ENCODE measurements at regions not wholly inside any gene's neighbourhood (a gene's known extent, or its start where the extent isn't known, plus 50 kb on each side); places are given as distances from the start of the nearest gene placed in this dataset.
A peak's percentile ranks its signal among the peaks of the same experiment; 100 is the strongest.

DNA sequence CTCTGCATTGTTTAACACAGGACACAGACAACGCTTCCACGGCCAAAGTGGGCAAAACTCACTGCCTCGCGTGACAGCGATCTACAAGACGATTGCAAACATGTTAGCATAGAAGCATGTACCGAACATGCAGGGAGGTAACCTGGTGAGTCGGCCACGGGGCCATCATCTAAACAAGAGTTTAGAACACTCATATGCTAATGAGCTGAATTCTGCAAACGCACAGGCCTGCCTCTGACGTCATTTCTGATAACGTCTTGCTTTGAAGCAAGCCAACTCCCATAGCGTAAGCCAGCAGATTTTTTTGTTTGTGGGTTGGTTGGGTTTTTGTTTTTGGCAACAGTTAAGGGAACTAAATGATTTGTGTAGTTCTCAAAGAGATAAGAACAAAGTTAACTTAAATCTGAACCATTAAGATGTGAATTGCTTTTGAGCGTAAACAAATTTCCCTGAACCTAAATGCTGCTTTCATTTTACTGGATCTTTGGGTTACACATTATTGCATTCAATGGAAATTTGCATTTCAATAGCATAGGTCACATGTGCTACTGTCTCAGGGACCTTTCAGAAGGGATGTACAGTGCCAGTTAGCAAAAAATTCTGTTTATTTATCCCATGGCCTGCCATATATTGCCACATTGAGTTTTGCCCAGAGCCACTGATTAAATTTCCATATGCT is 184.5 kb upstream of the PDE10A start (continued):
- TF ChIP-seq ZBTB21 (tag by site-specific recombination; IDR thresholded peaks at IDR 0.05), result peak; percentile 92
- no peak for TF ChIP-seq ZNF202 (tag by site-specific recombination; IDR thresholded peaks at IDR 0.05; ENCODE audit: borderline replicate concordance)
- no peak for TF ChIP-seq ZNF214 (tag by site-specific recombination; IDR thresholded peaks at IDR 0.05; ENCODE audit: borderline replicate concordance)
- no peak for TF ChIP-seq KLF1 (tag by site-specific recombination; IDR thresholded peaks at IDR 0.05)
- TF ChIP-seq ZNF184 (tag by site-specific recombination; IDR thresholded peaks at IDR 0.05), result 0 out of 2 replicates have a peak, but pooled peaks have one; percentile 41
- TF ChIP-seq ZNF639 (tag by site-specific recombination; IDR thresholded peaks at IDR 0.05), result peak; percentile 54; the same call in 1 of the 2 replicates
- no peak for TF ChIP-seq ZNF221 (tag by site-specific recombination; IDR thresholded peaks at IDR 0.05; ENCODE audit: borderline replicate concordance)
- peak; percentile 54; the same call in 1 of the 2 replicates for TF ChIP-seq OSR2 (tag by site-specific recombination; IDR thresholded peaks at IDR 0.05)
- TF ChIP-seq ZNF132 (tag by site-specific recombination; IDR thresholded peaks at IDR 0.05; ENCODE audit: borderline replicate concordance), result no peak
- TF ChIP-seq SCRT2 (tag by site-specific recombination; IDR thresholded peaks at IDR 0.05), result peak; percentile 39; the same call in 1 of the 2 replicates
- TF ChIP-seq ZNF792 (tag by site-specific recombination; IDR thresholded peaks at IDR 0.05), result no peak
- no peak for TF ChIP-seq ZNF785 (tag by site-specific recombination; IDR thresholded peaks at IDR 0.05)
- no peak for TF ChIP-seq ZBTB1 (tag by site-specific recombination; IDR thresholded peaks at IDR 0.05)
- TF ChIP-seq ZBTB20 (tag by site-specific recombination; IDR thresholded peaks at IDR 0.05), result 0 out of 2 replicates have a peak, but pooled peaks have one; percentile 16
- 0 out of 2 replicates have a peak, but pooled peaks have one; percentile 39 for TF ChIP-seq ZNF76 (tag by site-specific recombination; IDR thresholded peaks at IDR 0.05; ENCODE audit: borderline replicate concordance, low read depth)
- TF ChIP-seq ZNF366 (tag by site-specific recombination; conservative IDR thresholded peaks at IDR 0.05), result peak; percentile 53
- no peak for TF ChIP-seq ZNF19 (tag by site-specific recombination; IDR thresholded peaks at IDR 0.05; ENCODE audit: low read depth)
- TF ChIP-seq ZNF404 (tag by site-specific recombination; IDR thresholded peaks at IDR 0.05), result no peak
- peak; percentile 63; the same call in 1 of the 2 replicates for TF ChIP-seq KLF10 (tag by site-specific recombination; IDR thresholded peaks at IDR 0.05)
- peak; percentile 53; the same call in 1 of the 2 replicates for TF ChIP-seq ZNF24 (tag by site-specific recombination; IDR thresholded peaks at IDR 0.05)
- TF ChIP-seq ZNF10 (tag by site-specific recombination; IDR thresholded peaks at IDR 0.05), result no peak
- no peak for TF ChIP-seq IKZF3 (tag by site-specific recombination; IDR thresholded peaks at IDR 0.05)
- TF ChIP-seq ZBTB17 (tag by site-specific recombination; IDR thresholded peaks at IDR 0.05), result peak; percentile 63; the same call in 1 of the 2 replicates
- TF ChIP-seq ZEB2 (tag by site-specific recombination; IDR thresholded peaks at IDR 0.05), result peak; percentile 53
- peak; percentile 13; the same call in 1 of the 2 replicates for TF ChIP-seq INSM2 (tag by site-specific recombination; IDR thresholded peaks at IDR 0.05)
- TF ChIP-seq GLIS2 (tag by site-specific recombination; IDR thresholded peaks at IDR 0.05), result 0 out of 2 replicates have a peak, but pooled peaks have one; percentile 16
- TF ChIP-seq ZBTB7A (tag by site-specific recombination; IDR thresholded peaks at IDR 0.05; ENCODE audit: low read depth), result no peak
- TF ChIP-seq ZNF133 (tag by site-specific recombination; IDR thresholded peaks at IDR 0.05), result no peak
- no peak for TF ChIP-seq ZNF112 (tag by site-specific recombination; IDR thresholded peaks at IDR 0.05)
- no peak for TF ChIP-seq ZNF529 (tag by site-specific recombination; IDR thresholded peaks at IDR 0.05; ENCODE audit: insufficient replicate concordance)
- TF ChIP-seq, protein P1, sequence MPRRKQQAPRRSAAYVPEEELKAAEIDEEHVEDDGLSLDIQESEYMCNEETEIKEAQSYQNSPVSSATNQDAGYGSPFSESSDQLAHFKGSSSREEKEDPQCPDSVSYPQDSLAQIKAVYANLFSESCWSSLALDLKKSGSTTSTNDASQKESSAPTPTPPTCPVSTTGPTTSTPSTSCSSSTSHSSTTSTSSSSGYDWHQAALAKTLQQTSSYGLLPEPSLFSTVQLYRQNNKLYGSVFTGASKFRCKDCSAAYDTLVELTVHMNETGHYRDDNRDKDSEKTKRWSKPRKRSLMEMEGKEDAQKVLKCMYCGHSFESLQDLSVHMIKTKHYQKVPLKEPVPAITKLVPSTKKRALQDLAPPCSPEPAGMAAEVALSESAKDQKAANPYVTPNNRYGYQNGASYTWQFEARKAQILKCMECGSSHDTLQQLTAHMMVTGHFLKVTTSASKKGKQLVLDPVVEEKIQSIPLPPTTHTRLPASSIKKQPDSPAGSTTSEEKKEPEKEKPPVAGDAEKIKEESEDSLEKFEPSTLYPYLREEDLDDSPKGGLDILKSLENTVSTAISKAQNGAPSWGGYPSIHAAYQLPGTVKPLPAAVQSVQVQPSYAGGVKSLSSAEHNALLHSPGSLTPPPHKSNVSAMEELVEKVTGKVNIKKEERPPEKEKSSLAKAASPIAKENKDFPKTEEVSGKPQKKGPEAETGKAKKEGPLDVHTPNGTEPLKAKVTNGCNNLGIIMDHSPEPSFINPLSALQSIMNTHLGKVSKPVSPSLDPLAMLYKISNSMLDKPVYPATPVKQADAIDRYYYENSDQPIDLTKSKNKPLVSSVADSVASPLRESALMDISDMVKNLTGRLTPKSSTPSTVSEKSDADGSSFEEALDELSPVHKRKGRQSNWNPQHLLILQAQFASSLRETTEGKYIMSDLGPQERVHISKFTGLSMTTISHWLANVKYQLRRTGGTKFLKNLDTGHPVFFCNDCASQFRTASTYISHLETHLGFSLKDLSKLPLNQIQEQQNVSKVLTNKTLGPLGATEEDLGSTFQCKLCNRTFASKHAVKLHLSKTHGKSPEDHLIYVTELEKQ (tag by site-specific recombination; IDR thresholded peaks at IDR 0.05; ENCODE audit: borderline replicate concordance), result peak; percentile 60; the same call in 1 of the 2 replicates
- TF ChIP-seq, protein P2, sequence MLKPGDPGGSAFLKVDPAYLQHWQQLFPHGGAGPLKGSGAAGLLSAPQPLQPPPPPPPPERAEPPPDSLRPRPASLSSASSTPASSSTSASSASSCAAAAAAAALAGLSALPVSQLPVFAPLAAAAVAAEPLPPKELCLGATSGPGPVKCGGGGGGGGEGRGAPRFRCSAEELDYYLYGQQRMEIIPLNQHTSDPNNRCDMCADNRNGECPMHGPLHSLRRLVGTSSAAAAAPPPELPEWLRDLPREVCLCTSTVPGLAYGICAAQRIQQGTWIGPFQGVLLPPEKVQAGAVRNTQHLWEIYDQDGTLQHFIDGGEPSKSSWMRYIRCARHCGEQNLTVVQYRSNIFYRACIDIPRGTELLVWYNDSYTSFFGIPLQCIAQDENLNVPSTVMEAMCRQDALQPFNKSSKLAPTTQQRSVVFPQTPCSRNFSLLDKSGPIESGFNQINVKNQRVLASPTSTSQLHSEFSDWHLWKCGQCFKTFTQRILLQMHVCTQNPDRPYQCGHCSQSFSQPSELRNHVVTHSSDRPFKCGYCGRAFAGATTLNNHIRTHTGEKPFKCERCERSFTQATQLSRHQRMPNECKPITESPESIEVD (tag by site-specific recombination; IDR thresholded peaks at IDR 0.05), result peak; percentile 84

Data from HEK293 (cell line).